H9 (cell line): ENCODE measurements at regions not wholly inside any gene's neighbourhood (a gene's known extent, or its start where the extent isn't known, plus 50 kb on each side); places are given as distances from the start of the nearest gene placed in this dataset.

ENCODE experiments used
- DNase-seq: peaks from one replicate; pipeline ENCODE4 v3.0.0-alpha.2; 2017
- H2AFZ ChIP-seq: one replicate; pipeline ENCODE4 v1.6.1; 2013; ENCODE audit warnings: mild to moderate bottlenecking, low read length, control low read depth, moderate library complexity
- H2AK5ac ChIP-seq: 2 replicates; pipeline ENCODE4 v1.6.1; 2013; ENCODE audit warnings: low read length, control low read depth, mixed read lengths; ENCODE audit not compliant: insufficient read length
- H2BK120ac ChIP-seq: one replicate; pipeline ENCODE4 v1.6.1; 2013; ENCODE audit warnings: low read depth, mild to moderate bottlenecking, low read length, control low read depth, inconsistent platforms; ENCODE audit not compliant: poor library complexity, severe bottlenecking
- H2BK12ac ChIP-seq: 2 replicates; pipeline ENCODE4 v1.6.1; 2013; ENCODE audit warnings: low read length, control low read depth, mixed read lengths, low read depth; ENCODE audit not compliant: insufficient read length
- H2BK15ac ChIP-seq: 2 replicates; pipeline ENCODE4 v1.6.1; 2013; ENCODE audit warnings: low read depth, low read length, control low read depth
- H2BK20ac ChIP-seq: one replicate; pipeline ENCODE4 v1.6.1; 2013; ENCODE audit warnings: low read depth, mild to moderate bottlenecking, low read length, control low read depth, inconsistent platforms; ENCODE audit not compliant: poor library complexity, severe bottlenecking
- H2BK5ac ChIP-seq: 2 replicates; pipeline ENCODE4 v1.6.1; 2013; ENCODE audit warnings: low read length, control low read depth, mixed read lengths; ENCODE audit not compliant: insufficient read length
- H3K14ac ChIP-seq: 2 replicates; pipeline ENCODE4 v1.6.1; 2013; ENCODE audit warnings: low read length, control low read depth; ENCODE audit not compliant: insufficient read depth
- H3K18ac ChIP-seq: 2 replicates; pipeline ENCODE4 v1.6.1; 2013; ENCODE audit warnings: low read depth, mild to moderate bottlenecking, mixed read lengths, low read length, control low read depth; ENCODE audit not compliant: insufficient read length
- H3K23ac ChIP-seq: 2 replicates; pipeline ENCODE4 v1.6.1; 2013; ENCODE audit warnings: low read length, control low read depth, mixed read lengths, low read depth; ENCODE audit not compliant: insufficient read length
- H3K23me2 ChIP-seq: 2 replicates; pipeline ENCODE4 v1.6.1; 2013; ENCODE audit warnings: low read depth, mild to moderate bottlenecking, mixed read lengths, low read length, control low read depth; ENCODE audit not compliant: insufficient read length, poor library complexity, severe bottlenecking
- H3K27ac ChIP-seq: 2 replicates; pipeline ENCODE4 v1.5.1; 2013; ENCODE audit warnings: low read length, control low read depth, mixed read lengths, low read depth; ENCODE audit not compliant: insufficient read length
- H3K27me3 ChIP-seq: 2 replicates; pipeline ENCODE4 v1.6.1; 2013; ENCODE audit warnings: low read length, control low read depth, inconsistent platforms; ENCODE audit not compliant: insufficient read depth
- H3K4ac ChIP-seq: 2 replicates; pipeline ENCODE4 v1.6.1; 2013; ENCODE audit warnings: low read depth, mild to moderate bottlenecking, control low read depth, inconsistent platforms, low read length, moderate library complexity
- H3K4me1 ChIP-seq: 2 replicates; pipeline ENCODE4 v1.6.1; 2013; ENCODE audit warnings: low read length, control low read depth, inconsistent platforms; ENCODE audit not compliant: insufficient read depth
- H3K4me2 ChIP-seq: 2 replicates; pipeline ENCODE4 v1.6.1; 2013; ENCODE audit warnings: low read length, control low read depth, mixed read lengths; ENCODE audit not compliant: insufficient read length, insufficient read depth
- H3K56ac ChIP-seq: 2 replicates; pipeline ENCODE4 v1.6.1; 2013; ENCODE audit warnings: low read depth, mild to moderate bottlenecking, mixed read lengths, low read length, control low read depth; ENCODE audit not compliant: insufficient read length
- H3K79me1 ChIP-seq: 2 replicates; pipeline ENCODE4 v1.6.1; 2013; ENCODE audit warnings: low read depth, mild to moderate bottlenecking, moderate library complexity, low read length, control low read depth, inconsistent platforms; ENCODE audit not compliant: insufficient read depth, poor library complexity, severe bottlenecking
- H3K79me2 ChIP-seq: 2 replicates; pipeline ENCODE4 v1.6.1; 2013; ENCODE audit warnings: low read length, control low read depth, inconsistent platforms; ENCODE audit not compliant: insufficient read depth
- H3K9ac ChIP-seq: 2 replicates; pipeline ENCODE4 v1.6.1; 2013; ENCODE audit warnings: low read length, control low read depth, mixed read lengths; ENCODE audit not compliant: insufficient read length; ENCODE audit errors: extremely low read depth
- H3K9me3 ChIP-seq: one replicate; pipeline ENCODE4 v1.6.1; 2013; ENCODE audit warnings: low read depth, low read length, inconsistent platforms; ENCODE audit not compliant: control insufficient read depth
- H3T11ph ChIP-seq: one replicate; pipeline ENCODE4 v1.6.1; 2013; ENCODE audit warnings: mild to moderate bottlenecking, low read length, control low read depth, inconsistent platforms
- H4K20me1 ChIP-seq: one replicate; pipeline ENCODE4 v1.6.1; 2013; ENCODE audit not compliant: control insufficient read depth, insufficient read length, insufficient read depth
- H4K5ac ChIP-seq: 2 replicates; pipeline ENCODE4 v1.6.1; 2013; ENCODE audit warnings: low read depth, mild to moderate bottlenecking, mixed read lengths, low read length, control low read depth; ENCODE audit not compliant: insufficient read length
- H4K8ac ChIP-seq: replicated peaks from 2 replicates; pipeline ENCODE4 v1.6.1; 2013; ENCODE audit warnings: low read length, control low read depth, mixed read lengths, low read depth; ENCODE audit not compliant: insufficient read length
- H4K91ac ChIP-seq: 2 replicates; pipeline ENCODE4 v1.6.1; 2013; ENCODE audit warnings: low read depth, mild to moderate bottlenecking, moderate library complexity, mixed read lengths, low read length, control low read depth; ENCODE audit not compliant: insufficient read length
- H3K27ac Mint-ChIP-seq, 3 experiments: 2 replicates in 2 of 3; 3 replicates in 1 of 3; pipeline ENCODE4 v1.8.0; 2020 to 2021; ENCODE audit warnings: mixed read lengths in 3 of 3, mild to moderate bottlenecking in 1 of 3, moderate library complexity in 1 of 3
- H3K27me3 Mint-ChIP-seq: 2 replicates; pipeline ENCODE4 v1.8.0; 2021; ENCODE audit warnings: low read depth, mild to moderate bottlenecking, moderate library complexity, mixed read lengths
- H3K36me3 Mint-ChIP-seq, 3 experiments: 2 replicates in 2 of 3; 3 replicates in 1 of 3; pipeline ENCODE4 v1.8.0; 2020 to 2021; ENCODE audit warnings: low read depth in 3 of 3, mixed read lengths in 3 of 3; ENCODE audit not compliant: insufficient read depth in 1 of 3
- H3K4me1 Mint-ChIP-seq, 2 experiments: 2 replicates each; pipeline ENCODE4 v1.8.0; 2020; ENCODE audit warnings: mixed read lengths in 2 of 2
- H3K4me3 Mint-ChIP-seq, 2 experiments: 2 replicates in 1 of 2; 3 replicates in 1 of 2; pipeline ENCODE4 v1.8.0; 2020 to 2021; ENCODE audit warnings: mild to moderate bottlenecking in 2 of 2, mixed read lengths in 2 of 2, moderate library complexity in 1 of 2
- H3K9me3 Mint-ChIP-seq, 2 experiments: 2 replicates in 1 of 2; 3 replicates in 1 of 2; pipeline ENCODE4 v1.8.0; 2020; ENCODE audit warnings: mild to moderate bottlenecking in 2 of 2, mixed read lengths in 2 of 2, moderate library complexity in 1 of 2
- WGBS: extraction: QIAGEN DNeasy Blood & Tissue Kit; methylation state at CpG from one replicate; pipeline ENCODE4 v1.1.7; 2013; ENCODE audit warnings: missing lambda C conversion rate, low lambda C conversion rate, mixed read lengths; ENCODE audit not compliant: insufficient read length; ENCODE audit errors: extremely low coverage; 5-methylcytosine and 5-hydroxymethylcytosine counted together
- TF ChIP-seq, protein P1 (sequence below): fragments of 200-600 bp; sonication (generic); conservative IDR thresholded peaks from 3 replicates; pipeline ENCODE4 v1.8.0; 2021; ENCODE audit warnings: antibody characterized with exemption, mild to moderate bottlenecking

DNA sequence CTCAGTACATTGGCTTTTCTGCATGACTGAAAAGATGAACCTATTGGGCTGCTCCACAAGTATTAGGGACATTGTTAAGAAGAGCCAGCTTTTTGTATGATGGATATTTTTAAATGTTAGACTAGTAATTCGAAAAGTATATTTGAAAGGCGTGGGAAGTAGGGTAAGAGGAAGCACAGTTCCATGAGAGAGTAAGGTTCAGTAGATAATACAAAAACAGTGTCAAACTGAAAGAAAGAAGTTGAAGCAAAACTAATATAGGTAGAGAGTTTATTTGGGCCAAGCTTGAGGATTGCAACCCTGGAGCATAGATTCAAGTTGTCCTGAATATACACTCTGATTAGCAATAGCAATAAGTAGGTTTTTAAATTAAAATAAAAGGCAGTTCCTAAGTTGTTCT lies 193.9 kb downstream of the RASSF9 start:
- Histone ChIP-seq H3K9ac (no peak overlapping the region), H3K23me2 (no peaks in the 10 kb centered on the region), H2BK5ac (no peak overlapping the region), H3K27me3 (no peaks in the 10 kb centered on the region), H4K91ac (no peak overlapping the region), H3K4me2 (no peak overlapping the region), H2BK12ac (no peak overlapping the region), H4K20me1 (no peaks in the 10 kb centered on the region), H2BK120ac (no peak overlapping the region), H2BK15ac (no peak overlapping the region), H2AK5ac (no peak overlapping the region), H3K4me1 (no peaks in the 10 kb centered on the region), H3K14ac (no peak overlapping the region), H4K5ac (no peak overlapping the region), H3K18ac (no peak overlapping the region), H3K79me1 (no peaks in the 10 kb centered on the region), H3K56ac (no peak overlapping the region), H4K8ac (no peak overlapping the region), H3K27ac (no peak overlapping the region), H3K4ac (no peak overlapping the region), H3K23ac (no peak overlapping the region), H2AFZ (no peak overlapping the region), H3T11ph (no peak overlapping the region), H3K9me3 (no peaks in the 10 kb centered on the region), H2BK20ac (no peak overlapping the region), H3K79me2 (no peaks in the 10 kb centered on the region)
- TF ChIP-seq, protein P1, sequence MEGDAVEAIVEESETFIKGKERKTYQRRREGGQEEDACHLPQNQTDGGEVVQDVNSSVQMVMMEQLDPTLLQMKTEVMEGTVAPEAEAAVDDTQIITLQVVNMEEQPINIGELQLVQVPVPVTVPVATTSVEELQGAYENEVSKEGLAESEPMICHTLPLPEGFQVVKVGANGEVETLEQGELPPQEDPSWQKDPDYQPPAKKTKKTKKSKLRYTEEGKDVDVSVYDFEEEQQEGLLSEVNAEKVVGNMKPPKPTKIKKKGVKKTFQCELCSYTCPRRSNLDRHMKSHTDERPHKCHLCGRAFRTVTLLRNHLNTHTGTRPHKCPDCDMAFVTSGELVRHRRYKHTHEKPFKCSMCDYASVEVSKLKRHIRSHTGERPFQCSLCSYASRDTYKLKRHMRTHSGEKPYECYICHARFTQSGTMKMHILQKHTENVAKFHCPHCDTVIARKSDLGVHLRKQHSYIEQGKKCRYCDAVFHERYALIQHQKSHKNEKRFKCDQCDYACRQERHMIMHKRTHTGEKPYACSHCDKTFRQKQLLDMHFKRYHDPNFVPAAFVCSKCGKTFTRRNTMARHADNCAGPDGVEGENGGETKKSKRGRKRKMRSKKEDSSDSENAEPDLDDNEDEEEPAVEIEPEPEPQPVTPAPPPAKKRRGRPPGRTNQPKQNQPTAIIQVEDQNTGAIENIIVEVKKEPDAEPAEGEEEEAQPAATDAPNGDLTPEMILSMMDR, result no peak
- no peaks in the 10 kb centered on the region for H3K27me3 Mint-ChIP-seq
- no peak overlapping the region for H3K27ac Mint-ChIP-seq
- peaks cover 3 to 5% of the 10 kb centered on the region in 2 experiments; a peak in 2 of 4 replicates for H3K4me1 Mint-ChIP-seq
- 100% methylated on average over 2 of the region's 2 CpGs for WGBS
- no peak for DNase-seq
- H3K9me3 Mint-ChIP-seq, result no peaks in the 10 kb centered on the region
- H3K36me3 Mint-ChIP-seq, result no peaks in the 10 kb centered on the region
- H3K4me3 Mint-ChIP-seq, result no peak overlapping the region
